Peyer's patch (tissue), 4 donors: ENCODE measurements at regions not wholly inside any gene's neighbourhood (a gene's known extent, or its start where the extent isn't known, plus 50 kb on each side); places are given as distances from the start of the nearest gene placed in this dataset.

Experiments
- DNase-seq, 3 donors: peaks; one replicate each; pipeline ENCODE4 v3.0.0-alpha.2; 2017 to 2019
- H3K27ac ChIP-seq, 4 donors: fragments of 200-600 bp; sonication (generic); one replicate each; pipeline ENCODE4 v1.5.1; 2016 to 2019
- H3K27me3 ChIP-seq, 2 donors: fragments of 200-600 bp; sonication (generic); one replicate each; pipeline ENCODE4 v1.5.1; 2019
- H3K36me3 ChIP-seq, 3 donors: fragments of 200-600 bp; sonication (generic); one replicate each; pipeline ENCODE4 v1.5.1; 2016 to 2019
- H3K4me1 ChIP-seq, 4 donors: fragments of 200-600 bp; sonication (generic); one replicate each; pipeline ENCODE4 v1.5.1; 2016 to 2019
- H3K4me3 ChIP-seq, 4 donors: fragments of 200-600 bp; sonication (generic); 1 replicate in 3 of 4; 2 replicates in 1 of 4; pipeline ENCODE4 v1.5.1; 2016 to 2019; ENCODE audit warnings: mild to moderate bottlenecking in 1 of 4
- H3K9me3 ChIP-seq, 4 donors: fragments of 200-600 bp; sonication (generic); one replicate each; pipeline ENCODE4 v1.5.1; 2016 to 2019; ENCODE audit warnings: mild to moderate bottlenecking in 1 of 4
- CTCF ChIP-seq, 6 experiments: fragments of 450-650 bp in 4 of 6; fragments of 200-600 bp in 2 of 6; sonication (generic) in 1 of 6; IDR thresholded peaks; one replicate each; pipeline ENCODE4 v1.5.1; 2017 to 2019; ENCODE audit warnings: antibody characterized with exemption in 6 of 6, mild to moderate bottlenecking in 3 of 6, moderate library complexity in 1 of 6
- POLR2A ChIP-seq, 2 donors: fragments of 450-650 bp; IDR thresholded peaks; one replicate each; pipeline ENCODE4 v1.5.1; 2017; ENCODE audit warnings: antibody characterized with exemption in 2 of 2, mild to moderate bottlenecking in 2 of 2, moderate library complexity in 2 of 2

- no peak overlapping the region for H3K4me3 ChIP-seq
- H3K27ac ChIP-seq = no peak overlapping the region
- no peaks in the 10 kb centered on the region for H3K27me3 ChIP-seq
- no peak for DNase-seq
- no peak for TF ChIP-seq POLR2A (IDR thresholded peaks at IDR 0.05)
- no peak for TF ChIP-seq CTCF (IDR thresholded peaks at IDR 0.05)
- H3K4me1 ChIP-seq = no peaks in the 10 kb centered on the region
- peaks cover 0 to 17% (median 0%) of the 10 kb centered on the region in 4 donors for H3K9me3 ChIP-seq
- no peaks in the 10 kb centered on the region for H3K36me3 ChIP-seq
Observed at GRCh38 chr4:187786190-187786589, 209.4 kb upstream of the ZFP42 start.

GRCh38 chr4:187789078-187789477 lies 206.5 kb upstream of the ZFP42 start:
- no peak for TF ChIP-seq CTCF (IDR thresholded peaks at IDR 0.05)
- TF ChIP-seq POLR2A (IDR thresholded peaks at IDR 0.05) = no peak
- no peak overlapping the region for H3K4me3 ChIP-seq
- H3K9me3 ChIP-seq = peaks cover 0 to 17% (median 0%) of the 10 kb centered on the region in 4 donors
- DNase-seq = no peak
- no peaks in the 10 kb centered on the region for H3K36me3 ChIP-seq
- H3K27me3 ChIP-seq = no peaks in the 10 kb centered on the region
- no peaks in the 10 kb centered on the region for H3K4me1 ChIP-seq
- no peak overlapping the region for H3K27ac ChIP-seq

GRCh38 chr4:187795737-187796136 lies 199.8 kb upstream of the ZFP42 start:
- Histone ChIP-seq H3K9me3 (no peaks in the 10 kb centered on the region), H3K4me3 (no peak overlapping the region), H3K27me3 (no peaks in the 10 kb centered on the region), H3K27ac (no peak overlapping the region), H3K36me3 (no peaks in the 10 kb centered on the region), H3K4me1 (no peaks in the 10 kb centered on the region)
- TF ChIP-seq CTCF (IDR thresholded peaks at IDR 0.05) = no peak
- no peak for TF ChIP-seq POLR2A (IDR thresholded peaks at IDR 0.05)
- DNase-seq = no peak

- no peak overlapping the region for H3K27ac ChIP-seq
- TF ChIP-seq POLR2A (IDR thresholded peaks at IDR 0.05) (no peak), CTCF (IDR thresholded peaks at IDR 0.05) (no peak)
- H3K27me3 ChIP-seq = no peaks in the 10 kb centered on the region
- no peaks in the 10 kb centered on the region for H3K9me3 ChIP-seq
- no peak for DNase-seq
- no peak overlapping the region for H3K4me3 ChIP-seq
- H3K36me3 ChIP-seq = no peaks in the 10 kb centered on the region
- H3K4me1 ChIP-seq = no peaks in the 10 kb centered on the region
Observed at GRCh38 chr4:187798385-187798784, 197.2 kb upstream of the ZFP42 start.

- Histone ChIP-seq H3K36me3 (no peaks in the 10 kb centered on the region), H3K27ac (no peak overlapping the region), H3K4me1 (no peaks in the 10 kb centered on the region), H3K27me3 (no peaks in the 10 kb centered on the region), H3K4me3 (no peak overlapping the region), H3K9me3 (peaks cover 0 to under 1% (median 0%) of the 10 kb centered on the region in 4 donors)
- no peak for TF ChIP-seq POLR2A (IDR thresholded peaks at IDR 0.05)
- no peak for DNase-seq
Observed at GRCh38 chr4:187799735-187800134, 195.8 kb upstream of the ZFP42 start.

- Histone ChIP-seq H3K4me3 (no peak overlapping the region), H3K36me3 (no peaks in the 10 kb centered on the region), H3K27ac (no peak overlapping the region), H3K27me3 (no peaks in the 10 kb centered on the region), H3K9me3 (no peaks in the 10 kb centered on the region), H3K4me1 (no peaks in the 10 kb centered on the region)
- no peak for DNase-seq
- no peak for TF ChIP-seq CTCF (IDR thresholded peaks at IDR 0.05)
- no peak for TF ChIP-seq POLR2A (IDR thresholded peaks at IDR 0.05)
Observed at GRCh38 chr4:187811591-187811990, 184.0 kb upstream of the ZFP42 start.
